BLaER1 (cell line): ENCODE measurements at regions not wholly inside any gene's neighbourhood (a gene's known extent, or its start where the extent isn't known, plus 50 kb on each side); places are given as distances from the start of the nearest gene placed in this dataset.

Source experiments
- H3K27ac ChIP-seq: shearing (Covaris generic); formaldehyde crosslinking; 2 replicates; pipeline ENCODE4 v1.8.1; 2022
- H3K27me3 ChIP-seq: shearing (Covaris generic); formaldehyde crosslinking; 2 replicates; pipeline ENCODE4 v1.8.1; 2022
- H3K36me3 ChIP-seq: shearing (Covaris generic); formaldehyde crosslinking; 2 replicates; pipeline ENCODE4 v1.8.1; 2022
- H3K4me1 ChIP-seq: shearing (Covaris generic); formaldehyde crosslinking; 2 replicates; pipeline ENCODE4 v1.8.1; 2022
- H3K4me2 ChIP-seq: shearing (Covaris generic); formaldehyde crosslinking; 2 replicates; pipeline ENCODE4 v1.8.1; 2022
- H3K4me3 ChIP-seq: shearing (Covaris generic); formaldehyde crosslinking; 2 replicates; pipeline ENCODE4 v1.8.1; 2022
- H3K9ac ChIP-seq: shearing (Covaris generic); formaldehyde crosslinking; 2 replicates; pipeline ENCODE4 v1.8.1; 2022
- H3K9me3 ChIP-seq: shearing (Covaris generic); formaldehyde crosslinking; 2 replicates; pipeline ENCODE4 v1.8.1; 2022
- H4K20me1 ChIP-seq: shearing (Covaris generic); formaldehyde crosslinking; 2 replicates; pipeline ENCODE4 v1.8.1; 2022
- Cebpa-rat ChIP-seq: shearing (Covaris generic); IDR thresholded peaks from 2 replicates; pipeline ENCODE4 v1.8.1; 2022

- no peak overlapping the region for H3K4me2 ChIP-seq
- TF ChIP-seq Cebpa-rat, result no peak
Observed at GRCh38 chr4:24137671-24138601, 248.1 kb upstream of the PPARGC1A start.

DNA sequence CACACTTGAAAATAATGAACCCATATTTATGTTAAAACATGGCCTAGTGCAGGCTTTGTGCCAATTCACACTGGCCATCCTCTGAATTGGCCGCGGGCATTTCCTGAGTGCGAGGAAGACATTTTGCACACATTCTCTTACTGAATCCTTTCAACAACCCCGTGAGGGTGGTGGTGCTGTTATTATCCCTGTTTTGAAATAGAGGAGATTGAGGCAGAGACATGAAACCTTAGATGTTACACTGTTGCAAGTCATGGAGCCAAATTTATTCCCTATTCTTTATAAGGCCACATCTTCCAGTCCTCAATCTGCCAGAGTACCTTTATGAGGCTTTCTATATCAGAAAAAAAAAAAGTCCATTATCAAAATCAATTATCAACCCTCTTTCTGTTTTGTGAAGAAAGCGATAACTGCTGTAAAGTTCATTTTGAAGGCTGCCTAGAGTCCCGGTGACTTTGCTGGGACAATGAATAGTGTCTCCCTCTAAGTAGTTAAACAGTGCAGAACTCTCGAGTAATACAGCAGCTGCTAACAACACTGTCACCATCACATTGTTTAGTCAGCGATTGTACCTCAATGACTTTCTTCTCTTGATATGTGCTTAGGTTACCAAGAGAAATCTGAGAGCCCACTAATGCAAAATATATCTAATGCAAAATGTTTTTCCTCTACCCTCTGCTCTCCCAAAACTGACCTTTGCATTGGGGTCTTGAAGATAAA, 242.3 kb upstream of the PPARGC1A start:
- no peaks in the 10 kb centered on the region for H4K20me1 ChIP-seq
- TF ChIP-seq Cebpa-rat, result no peak
- H3K27me3 ChIP-seq, result no peaks in the 10 kb centered on the region
- no peak overlapping the region for H3K27ac ChIP-seq
- no peaks in the 10 kb centered on the region for H3K36me3 ChIP-seq
- no peak overlapping the region for H3K4me3 ChIP-seq
- no peak overlapping the region for H3K4me2 ChIP-seq
- H3K4me1 ChIP-seq, result peaks cover 15% of the 10 kb centered on the region
- no peak overlapping the region for H3K9ac ChIP-seq
- no peaks in the 10 kb centered on the region for H3K9me3 ChIP-seq

More at GRCh38 chr4:24137671-24138601, 248.1 kb upstream of the PPARGC1A start:
- Histone ChIP-seq H3K36me3 (no peaks in the 10 kb centered on the region), H4K20me1 (no peaks in the 10 kb centered on the region), H3K27ac (no peak overlapping the region), H3K9me3 (no peaks in the 10 kb centered on the region), H3K9ac (no peak overlapping the region), H3K4me3 (no peak overlapping the region), H3K27me3 (no peaks in the 10 kb centered on the region), H3K4me1 (no peaks in the 10 kb centered on the region)

GRCh38 chr4:24130637-24131036, 240.8 kb upstream of the PPARGC1A start:
- no peak for TF ChIP-seq Cebpa-rat
- Histone ChIP-seq H3K9me3 (no peaks in the 10 kb centered on the region), H3K9ac (no peak overlapping the region), H3K4me1 (peaks cover 15% of the 10 kb centered on the region), H3K4me3 (no peak overlapping the region), H4K20me1 (no peaks in the 10 kb centered on the region), H3K27me3 (no peaks in the 10 kb centered on the region), H3K27ac (no peak overlapping the region), H3K4me2 (peak overlapping the region; percentile 72), H3K36me3 (no peaks in the 10 kb centered on the region)

- Histone ChIP-seq H3K27ac (no peak overlapping the region), H3K9me3 (no peaks in the 10 kb centered on the region), H4K20me1 (no peaks in the 10 kb centered on the region), H3K9ac (no peak overlapping the region), H3K27me3 (no peaks in the 10 kb centered on the region), H3K36me3 (no peaks in the 10 kb centered on the region), H3K4me3 (no peak overlapping the region), H3K4me1 (peaks cover 18% of the 10 kb centered on the region), H3K4me2 (no peak overlapping the region)
- TF ChIP-seq Cebpa-rat, result no peak
Observed at GRCh38 chr4:24126776-24127175, 236.9 kb upstream of the PPARGC1A start.

- no peaks in the 10 kb centered on the region for H3K36me3 ChIP-seq
- H3K27me3 ChIP-seq, result no peaks in the 10 kb centered on the region
- no peak for TF ChIP-seq Cebpa-rat
- no peak overlapping the region for H3K4me2 ChIP-seq
- H3K4me3 ChIP-seq, result no peak overlapping the region
- H4K20me1 ChIP-seq, result no peaks in the 10 kb centered on the region
- peaks cover 43% of the 10 kb centered on the region for H3K4me1 ChIP-seq
- H3K27ac ChIP-seq, result no peak overlapping the region
- H3K9ac ChIP-seq, result no peak overlapping the region
- no peaks in the 10 kb centered on the region for H3K9me3 ChIP-seq
Observed at GRCh38 chr4:24121395-24122175, 231.7 kb upstream of the PPARGC1A start.

- no peaks in the 10 kb centered on the region for H3K27me3 ChIP-seq
- no peak overlapping the region for H3K9ac ChIP-seq
- H3K36me3 ChIP-seq, result no peaks in the 10 kb centered on the region
- no peak for TF ChIP-seq Cebpa-rat
- H3K4me1 ChIP-seq, result peaks cover 43% of the 10 kb centered on the region
- peak overlapping the region; percentile 48; the same call in 1 of the 2 replicates for H3K27ac ChIP-seq
- peak overlapping the region; percentile 63 for H3K4me2 ChIP-seq
- no peaks in the 10 kb centered on the region for H4K20me1 ChIP-seq
- no peak overlapping the region for H3K4me3 ChIP-seq
- 0 out of 2 replicates have a peak, but pooled peaks cover 4% of the 10 kb centered on the region for H3K9me3 ChIP-seq
Observed at GRCh38 chr4:24117975-24118374, 228.1 kb upstream of the PPARGC1A start.

GRCh38 chr4:24116107-24116506, 226.3 kb upstream of the PPARGC1A start:
- Histone ChIP-seq H3K36me3 (no peaks in the 10 kb centered on the region), H3K9me3 (0 out of 2 replicates have a peak, but pooled peaks cover 4% of the 10 kb centered on the region), H3K4me3 (no peak overlapping the region), H3K27ac (no peak overlapping the region), H3K4me1 (peaks cover 33% of the 10 kb centered on the region), H3K4me2 (no peak overlapping the region), H3K9ac (no peak overlapping the region), H4K20me1 (no peaks in the 10 kb centered on the region), H3K27me3 (no peaks in the 10 kb centered on the region)
- no peak for TF ChIP-seq Cebpa-rat

GRCh38 chr4:24114919-24115500, 225.2 kb upstream of the PPARGC1A start:
- TF ChIP-seq Cebpa-rat, result no peak
- Histone ChIP-seq H3K9me3 (0 out of 2 replicates have a peak, but pooled peaks cover 4% of the 10 kb centered on the region), H3K27ac (no peak overlapping the region), H4K20me1 (no peaks in the 10 kb centered on the region), H3K4me2 (no peak overlapping the region), H3K4me1 (peaks cover 35% of the 10 kb centered on the region), H3K36me3 (no peaks in the 10 kb centered on the region), H3K4me3 (no peak overlapping the region), H3K27me3 (no peaks in the 10 kb centered on the region), H3K9ac (no peak overlapping the region)

- TF ChIP-seq Cebpa-rat, result no peak
- H3K9ac ChIP-seq, result no peak overlapping the region
- H3K9me3 ChIP-seq, result 0 out of 2 replicates have a peak, but pooled peaks cover 4% of the 10 kb centered on the region
- H3K4me3 ChIP-seq, result no peak overlapping the region
- H3K27me3 ChIP-seq, result no peaks in the 10 kb centered on the region
- no peak overlapping the region for H3K27ac ChIP-seq
- peaks cover 35% of the 10 kb centered on the region for H3K4me1 ChIP-seq
- no peak overlapping the region for H3K4me2 ChIP-seq
- H4K20me1 ChIP-seq, result no peaks in the 10 kb centered on the region
- no peaks in the 10 kb centered on the region for H3K36me3 ChIP-seq
Observed at GRCh38 chr4:24114444-24114843, 224.6 kb upstream of the PPARGC1A start.
